T-helper 22 cell (primary cell): ENCODE measurements at regions not wholly inside any gene's neighbourhood (a gene's known extent, or its start where the extent isn't known, plus 50 kb on each side); places are given as distances from the start of the nearest gene placed in this dataset.

ENCODE experiments used
- DNase-seq: peaks from one replicate; pipeline ENCODE4 v3.0.0-alpha.2; 2020; ENCODE audit warnings: low read depth

GRCh38 chr12:91622981-91623380 lies 440.4 kb upstream of the DCN start:
- no peak for DNase-seq

GRCh38 chr12:91622037-91622436 lies 439.4 kb upstream of the DCN start:
- DNase-seq = no peak

GRCh38 chr12:91620992-91621391 lies 438.4 kb upstream of the DCN start:
- no peak for DNase-seq

- no peak for DNase-seq
These were observed 437.8 kb upstream of the DCN start for GRCh38 chr12:91620422-91620821.

- DNase-seq = no peak
These were observed 435.7 kb upstream of the DCN start for GRCh38 chr12:91618281-91618680.

GRCh38 chr12:91617818-91618217 lies 435.2 kb upstream of the DCN start:
- DNase-seq = no peak

GRCh38 chr12:91616416-91616815 lies 433.8 kb upstream of the DCN start:
- no peak for DNase-seq

GRCh38 chr12:91613223-91613779 lies 430.7 kb upstream of the DCN start:
- DNase-seq = no peak

- no peak for DNase-seq
These were observed 427.9 kb upstream of the DCN start for GRCh38 chr12:91610561-91610960.

GRCh38 chr12:91609283-91609682 lies 426.7 kb upstream of the DCN start:
- no peak for DNase-seq

GRCh38 chr12:91608542-91608941 lies 425.9 kb upstream of the DCN start:
- DNase-seq = no peak

GRCh38 chr12:91606662-91607377 lies 424.2 kb upstream of the DCN start:
- DNase-seq = no peak

GRCh38 chr12:91604897-91605296 lies 422.3 kb upstream of the DCN start:
- DNase-seq = no peak

GRCh38 chr12:91603060-91603459 lies 420.4 kb upstream of the DCN start:
- DNase-seq = no peak

- DNase-seq = no peak
These were observed 418.4 kb upstream of the DCN start for GRCh38 chr12:91601054-91601453.

- no peak for DNase-seq
These were observed 412.1 kb upstream of the DCN start for GRCh38 chr12:91594715-91595114.

GRCh38 chr12:91591639-91591987 lies 409.0 kb upstream of the DCN start:
- DNase-seq = no peak

GRCh38 chr12:91590966-91591638 lies 408.5 kb upstream of the DCN start:
- DNase-seq = no peak

- DNase-seq = no peak
These were observed 406.3 kb upstream of the DCN start for GRCh38 chr12:91588874-91589454.

GRCh38 chr12:91586015-91586414 lies 403.4 kb upstream of the DCN start:
- DNase-seq = no peak

GRCh38 chr12:91582811-91583210 lies 400.2 kb upstream of the DCN start:
- no peak for DNase-seq

- no peak for DNase-seq
These were observed 397.1 kb upstream of the DCN start for GRCh38 chr12:91579516-91580263.
